ENCODE measurements at regions not wholly inside any gene's neighbourhood (a gene's known extent, or its start where the extent isn't known, plus 50 kb on each side); places are given as distances from the start of the nearest gene placed in this dataset.

- no peak for DNase-seq
Measured at GRCh38 chr4:13851085-13851940, 223.8 kb upstream of the BOD1L1 start.

GRCh38 chr4:13852411-13852810 lies 224.9 kb upstream of the BOD1L1 start:
- no peak for DNase-seq

- DNase-seq = no peak
Measured at GRCh38 chr4:13856387-13856786, 228.9 kb upstream of the BOD1L1 start.

GRCh38 chr4:13857397-13857796 lies 229.9 kb upstream of the BOD1L1 start:
- no peak for DNase-seq

GRCh38 chr4:13857800-13858199 lies 230.3 kb upstream of the BOD1L1 start:
- DNase-seq = no peak

GRCh38 chr4:13859423-13859822 lies 231.9 kb upstream of the BOD1L1 start:
- no peak for DNase-seq

GRCh38 chr4:13860126-13860525 lies 232.6 kb upstream of the BOD1L1 start:
- DNase-seq = no peak

GRCh38 chr4:13865871-13866669 lies 238.5 kb upstream of the BOD1L1 start:
- no peak for DNase-seq

- no peak for DNase-seq
Measured at GRCh38 chr4:13866881-13867280, 239.4 kb upstream of the BOD1L1 start.

GRCh38 chr4:13872155-13872554 lies 244.6 kb upstream of the BOD1L1 start:
- DNase-seq = no peak

- no peak for DNase-seq
Measured at GRCh38 chr4:13872955-13873354, 245.4 kb upstream of the BOD1L1 start.

- DNase-seq = no peak
Measured at GRCh38 chr4:13875181-13875580, 247.7 kb upstream of the BOD1L1 start.

GRCh38 chr4:13876131-13876530 lies 248.6 kb upstream of the BOD1L1 start:
- DNase-seq = no peak

- no peak for DNase-seq
Measured at GRCh38 chr4:13876940-13877339, 249.4 kb upstream of the BOD1L1 start.

GRCh38 chr4:13877626-13878025 lies 250.1 kb upstream of the BOD1L1 start:
- DNase-seq = no peak

- DNase-seq = no peak
Measured at GRCh38 chr4:13881892-13882291, 254.4 kb upstream of the BOD1L1 start.

- no peak for DNase-seq
Measured at GRCh38 chr4:13887010-13887409, 259.5 kb upstream of the BOD1L1 start.

GRCh38 chr4:13888112-13888511 lies 260.6 kb upstream of the BOD1L1 start:
- no peak for DNase-seq

- no peak for DNase-seq
Measured at GRCh38 chr4:13891544-13891939, 264.0 kb upstream of the BOD1L1 start.

GRCh38 chr4:13892739-13893105 lies 265.2 kb upstream of the BOD1L1 start:
- no peak for DNase-seq

GRCh38 chr4:13893211-13893610 lies 265.7 kb upstream of the BOD1L1 start:
- DNase-seq = no peak

GRCh38 chr4:13893987-13894386 lies 266.5 kb upstream of the BOD1L1 start:
- DNase-seq = no peak

GRCh38 chr4:13900780-13901179 lies 273.3 kb upstream of the BOD1L1 start:
- no peak for DNase-seq

- no peak for DNase-seq
Measured at GRCh38 chr4:13902146-13902545, 274.6 kb upstream of the BOD1L1 start.
